22Rv1 (cell line): ENCODE measurements at regions not wholly inside any gene's neighbourhood (a gene's known extent, or its start where the extent isn't known, plus 50 kb on each side); places are given as distances from the start of the nearest gene placed in this dataset.
"Not testable (repeated sequence)": the region's sequence is repeated elsewhere in the genome, so short reads cannot be mapped to it uniquely, and the experiment has no call there.

Experiments
- CTCF ChIP-seq: fragments of 450-650 bp; IDR thresholded peaks from 2 replicates; pipeline ENCODE4 v1.5.1; 2017; ENCODE audit warnings: mild to moderate bottlenecking
- ZFX ChIP-seq: fragments of 450-650 bp; IDR thresholded peaks from 2 replicates; pipeline ENCODE4 v1.6.1; 2017; ENCODE audit warnings: antibody characterized with exemption, borderline replicate concordance

GRCh38 chr9:65471106-65471505 lies 186.1 kb upstream of the FOXD4L5 start:
- TF ChIP-seq CTCF, ZFX: not testable (repeated sequence)
